Heart left ventricle (tissue), 13 donors: ENCODE measurements at regions not wholly inside any gene's neighbourhood (a gene's known extent, or its start where the extent isn't known, plus 50 kb on each side); places are given as distances from the start of the nearest gene placed in this dataset.

Experiments used
- POLR2A ChIP-seq, 2 donors: fragments of 450-650 bp; IDR thresholded peaks; one replicate each; pipeline ENCODE4 v1.6.1; 2017; ENCODE audit warnings: antibody characterized with exemption in 2 of 2, mild to moderate bottlenecking in 2 of 2, moderate library complexity in 2 of 2
- TF ChIP-seq, protein P1 (sequence below), 12 donors: fragments of 200-600 bp; sonication (generic) in 4 of 12; IDR thresholded peaks; one replicate each; pipeline versions ENCODE4 v1.5.0 to v1.8.0; 2018 to 2022; ENCODE audit warnings: antibody characterized with exemption in 12 of 12, mild to moderate bottlenecking in 5 of 12
- donor health status: ischemic (EF 13 %, LVEDD 7.1; RV severe dilation, severe dysfunction).
- donor health status: DM: no; HTN: yes; CAD: no.
- donor health status: DM: no; HTN: no; CAD: no.
- donor health status: ischemic (EF 25% LVEDD 6.9; RV normal size, moderate dysfunction).
- donor health status: ischemic (EF 25% LVEDD 5.7; RV mildly dilated, moderate dysfunction).
- donor health status: ischemic (EF 35%, LVEDD 5.7; RV mildly dilated, moderate dysfunction).
- donor health status: nonischemic (EF 11% LVEDD 7.7; RV severe dilation, severe dysfunction).
- donor health status: DM: yes; HTN: yes; CAD: no.
- donor health status: PGD.
- donor health status: ischemic (EF 29% LVEDD 5.4; RV normal size, mild dysfunction).
- donor health status: nonischemic (EF 23%, LVEDD 6.1; RV moderate dilation, normal function).

- TF ChIP-seq, protein P1, sequence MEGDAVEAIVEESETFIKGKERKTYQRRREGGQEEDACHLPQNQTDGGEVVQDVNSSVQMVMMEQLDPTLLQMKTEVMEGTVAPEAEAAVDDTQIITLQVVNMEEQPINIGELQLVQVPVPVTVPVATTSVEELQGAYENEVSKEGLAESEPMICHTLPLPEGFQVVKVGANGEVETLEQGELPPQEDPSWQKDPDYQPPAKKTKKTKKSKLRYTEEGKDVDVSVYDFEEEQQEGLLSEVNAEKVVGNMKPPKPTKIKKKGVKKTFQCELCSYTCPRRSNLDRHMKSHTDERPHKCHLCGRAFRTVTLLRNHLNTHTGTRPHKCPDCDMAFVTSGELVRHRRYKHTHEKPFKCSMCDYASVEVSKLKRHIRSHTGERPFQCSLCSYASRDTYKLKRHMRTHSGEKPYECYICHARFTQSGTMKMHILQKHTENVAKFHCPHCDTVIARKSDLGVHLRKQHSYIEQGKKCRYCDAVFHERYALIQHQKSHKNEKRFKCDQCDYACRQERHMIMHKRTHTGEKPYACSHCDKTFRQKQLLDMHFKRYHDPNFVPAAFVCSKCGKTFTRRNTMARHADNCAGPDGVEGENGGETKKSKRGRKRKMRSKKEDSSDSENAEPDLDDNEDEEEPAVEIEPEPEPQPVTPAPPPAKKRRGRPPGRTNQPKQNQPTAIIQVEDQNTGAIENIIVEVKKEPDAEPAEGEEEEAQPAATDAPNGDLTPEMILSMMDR (IDR thresholded peaks at IDR 0.05) = no peak
- no peak for TF ChIP-seq POLR2A (IDR thresholded peaks at IDR 0.05)
Measured at GRCh38 chr9:109883623-109884022, 103.6 kb downstream of the PALM2AKAP2 start.
